Coronary artery (tissue), 2 donors: ENCODE measurements at regions not wholly inside any gene's neighbourhood (a gene's known extent, or its start where the extent isn't known, plus 50 kb on each side); places are given as distances from the start of the nearest gene placed in this dataset.

Source experiments
- DNase-seq: peaks from one replicate; pipeline ENCODE4 v3.0.0-alpha.2; 2017; ENCODE audit warnings: low spot score
- H3K27ac ChIP-seq, 2 donors: fragments of 200-600 bp; sonication (generic); one replicate each; pipeline ENCODE4 v1.5.1; 2016 to 2019
- H3K4me3 ChIP-seq: fragments of 200-600 bp; sonication (generic); 2 replicates; pipeline ENCODE4 v1.5.1; 2016; ENCODE audit warnings: mild to moderate bottlenecking, moderate library complexity
- CTCF ChIP-seq: fragments of 200-600 bp; sonication (generic); IDR thresholded peaks from one replicate; pipeline ENCODE4 v1.5.1; 2019; ENCODE audit warnings: antibody characterized with exemption

- DNase-seq, result no peak
- Histone ChIP-seq H3K4me3 (no peak overlapping the region), H3K27ac (no peak overlapping the region)
- TF ChIP-seq CTCF, result no peak
Observed at GRCh38 chr6:9403736-9404135, 968.4 kb upstream of the SLC35B3 start.

- no peak for TF ChIP-seq CTCF
- DNase-seq, result no peak
- H3K4me3 ChIP-seq, result no peak overlapping the region
- no peak overlapping the region for H3K27ac ChIP-seq
Observed at GRCh38 chr6:9401960-9402359, 966.6 kb upstream of the SLC35B3 start.

- no peak for DNase-seq
- Histone ChIP-seq H3K4me3 (no peak overlapping the region), H3K27ac (no peak overlapping the region)
- no peak for TF ChIP-seq CTCF
Observed at GRCh38 chr6:9399916-9400315, 964.6 kb upstream of the SLC35B3 start.

GRCh38 chr6:9398767-9399373 is 963.5 kb upstream of the SLC35B3 start:
- H3K4me3 ChIP-seq, result peak overlapping the region; percentile 30
- H3K27ac ChIP-seq, result no peak overlapping the region
- DNase-seq, result no peak
- TF ChIP-seq CTCF, result no peak

- no peak for TF ChIP-seq CTCF
- Histone ChIP-seq H3K27ac (no peak overlapping the region), H3K4me3 (peak overlapping the region; percentile 30)
- DNase-seq, result no peak
Observed at GRCh38 chr6:9398071-9398766, 962.9 kb upstream of the SLC35B3 start.

GRCh38 chr6:9388596-9388995 is 953.3 kb upstream of the SLC35B3 start:
- Histone ChIP-seq H3K27ac (no peak overlapping the region), H3K4me3 (no peak overlapping the region)
- no peak for TF ChIP-seq CTCF
- DNase-seq, result no peak

GRCh38 chr6:9380568-9380967 is 945.2 kb upstream of the SLC35B3 start:
- Histone ChIP-seq H3K27ac (no peak overlapping the region), H3K4me3 (no peak overlapping the region)
- no peak for DNase-seq
- no peak for TF ChIP-seq CTCF
